Duodenal mucosa (tissue), 2 donors: ENCODE measurements at regions not wholly inside any gene's neighbourhood (a gene's known extent, or its start where the extent isn't known, plus 50 kb on each side); places are given as distances from the start of the nearest gene placed in this dataset.

Experiments
- H3K27ac ChIP-seq: one replicate; pipeline ENCODE4 v1.7.0; 2013; ENCODE audit warnings: low read depth, low read length
- H3K27me3 ChIP-seq, 2 donors: one replicate each; pipeline ENCODE4 v1.7.0; 2013; ENCODE audit warnings: low read length in 2 of 2, control low read depth in 1 of 2; ENCODE audit not compliant: insufficient read depth in 2 of 2, control insufficient read depth in 1 of 2
- H3K36me3 ChIP-seq, 2 donors: one replicate each; pipeline ENCODE4 v1.7.0; 2013; ENCODE audit warnings: low read length in 2 of 2, control low read depth in 1 of 2; ENCODE audit not compliant: insufficient read depth in 2 of 2, control insufficient read depth in 1 of 2
- H3K4me1 ChIP-seq, 2 donors: one replicate each; pipeline ENCODE4 v1.7.0; 2013; ENCODE audit warnings: low read length in 2 of 2, control low read depth in 1 of 2; ENCODE audit not compliant: insufficient read depth in 2 of 2, control insufficient read depth in 1 of 2
- H3K4me3 ChIP-seq, 2 donors: one replicate each; pipeline ENCODE4 v1.7.0; 2013; ENCODE audit warnings: low read length in 2 of 2, low read depth in 1 of 2
- H3K9ac ChIP-seq, 2 donors: one replicate each; pipeline ENCODE4 v1.7.0; 2013; ENCODE audit warnings: low read length in 2 of 2, low read depth in 1 of 2
- H3K9me3 ChIP-seq, 2 donors: one replicate each; pipeline ENCODE4 v1.7.0; 2013; ENCODE audit warnings: low read length in 2 of 2, control low read depth in 1 of 2; ENCODE audit not compliant: control insufficient read depth in 1 of 2

DNA sequence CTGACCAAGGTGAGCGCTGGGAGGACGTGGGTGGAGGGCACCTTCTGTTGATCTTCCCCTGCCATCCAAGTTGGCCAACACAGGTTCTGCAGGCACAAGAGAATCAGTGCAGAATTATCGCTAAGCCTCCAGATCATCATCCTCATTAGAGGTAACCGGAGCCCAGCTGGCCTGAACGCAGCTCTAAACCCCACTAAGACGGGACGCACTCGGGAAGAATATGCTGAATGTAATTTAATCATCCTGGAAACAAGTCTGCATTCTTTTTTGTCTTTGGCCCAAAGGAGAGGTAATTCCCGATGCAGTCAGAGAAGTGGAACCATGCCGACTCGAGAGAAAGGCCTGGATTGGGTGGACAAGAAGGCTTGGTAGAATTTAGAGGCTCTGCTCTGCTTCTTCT, 111.0 kb upstream of the GSC start:
- Histone ChIP-seq H3K9ac (no peak overlapping the region), H3K4me1 (no peaks in the 10 kb centered on the region), H3K4me3 (no peak overlapping the region), H3K9me3 (no peaks in the 10 kb centered on the region), H3K27ac (no peak overlapping the region), H3K27me3 (peaks cover 0 to 3% of the 10 kb centered on the region in 2 donors), H3K36me3 (no peaks in the 10 kb centered on the region)

- no peak overlapping the region for H3K27ac ChIP-seq
- H3K9me3 ChIP-seq, result no peaks in the 10 kb centered on the region
- H3K27me3 ChIP-seq, result peaks cover 0 to 3% of the 10 kb centered on the region in 2 donors
- H3K4me3 ChIP-seq, result no peak overlapping the region
- no peak overlapping the region for H3K9ac ChIP-seq
- H3K4me1 ChIP-seq, result no peaks in the 10 kb centered on the region
- H3K36me3 ChIP-seq, result no peaks in the 10 kb centered on the region
Measured at GRCh38 chr14:94880106-94880505, 110.2 kb upstream of the GSC start.

GRCh38 chr14:94879537-94879936, 109.6 kb upstream of the GSC start:
- H3K36me3 ChIP-seq, result no peaks in the 10 kb centered on the region
- no peak overlapping the region for H3K9ac ChIP-seq
- no peaks in the 10 kb centered on the region for H3K9me3 ChIP-seq
- H3K27me3 ChIP-seq, result peaks cover 3 to 4% of the 10 kb centered on the region in 2 donors
- H3K4me3 ChIP-seq, result no peak overlapping the region
- H3K4me1 ChIP-seq, result no peaks in the 10 kb centered on the region
- H3K27ac ChIP-seq, result no peak overlapping the region

DNA sequence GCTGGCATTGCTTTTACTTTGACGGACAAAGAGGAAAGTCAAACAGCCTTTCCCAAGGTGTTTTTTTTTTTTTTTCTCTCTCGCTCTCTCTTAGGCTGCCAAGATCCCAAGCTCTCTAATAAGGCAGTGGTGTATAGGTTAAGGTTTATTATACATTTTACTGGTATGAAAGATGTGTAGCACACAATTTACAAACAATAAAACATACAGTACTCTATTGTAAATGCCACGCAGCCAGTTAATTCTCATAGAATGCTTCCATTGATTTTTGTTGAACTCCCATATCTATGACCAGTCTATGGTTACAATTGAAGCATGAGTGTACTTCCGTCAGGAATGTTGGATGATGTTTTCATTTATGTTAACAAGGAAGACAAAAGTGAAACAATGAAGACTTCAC, 106.4 kb upstream of the GSC start:
- no peak overlapping the region for H3K27ac ChIP-seq
- H3K9me3 ChIP-seq, result no peaks in the 10 kb centered on the region
- H3K9ac ChIP-seq, result no peak overlapping the region
- H3K36me3 ChIP-seq, result no peaks in the 10 kb centered on the region
- H3K27me3 ChIP-seq, result peaks cover 3 to 6% of the 10 kb centered on the region in 2 donors
- no peak overlapping the region for H3K4me3 ChIP-seq
- no peaks in the 10 kb centered on the region for H3K4me1 ChIP-seq

DNA sequence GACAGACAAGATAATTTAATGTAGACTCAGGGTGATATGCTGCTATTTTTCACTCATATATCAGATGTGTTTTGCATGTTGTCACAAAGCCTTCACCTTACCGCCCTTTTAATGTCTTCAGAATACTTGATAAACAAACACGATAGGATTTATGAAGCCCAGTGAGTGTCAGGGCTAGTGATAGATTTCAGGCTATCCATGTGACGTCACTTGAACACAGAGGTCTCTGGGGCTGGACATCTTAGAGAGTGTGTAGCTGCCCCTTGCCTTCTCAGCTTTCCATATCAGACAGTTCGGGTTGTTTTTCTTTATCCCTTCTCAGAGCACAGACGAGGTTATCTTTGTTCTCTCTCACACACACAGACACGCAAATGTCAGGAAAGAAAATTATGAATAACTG, 105.3 kb upstream of the GSC start:
- no peaks in the 10 kb centered on the region for H3K9me3 ChIP-seq

GRCh38 chr14:94868772-94869072, 98.8 kb upstream of the GSC start:
- Histone ChIP-seq H3K27me3 (peaks cover 13 to 19% of the 10 kb centered on the region in 2 donors), H3K9ac (no peak overlapping the region), H3K4me3 (no peak overlapping the region), H3K4me1 (no peaks in the 10 kb centered on the region), H3K27ac (no peak overlapping the region), H3K36me3 (no peaks in the 10 kb centered on the region), H3K9me3 (no peaks in the 10 kb centered on the region)

More for the DNA sequence above, 105.3 kb upstream of the GSC start:
- H3K4me1 ChIP-seq, result no peaks in the 10 kb centered on the region
- H3K36me3 ChIP-seq, result no peaks in the 10 kb centered on the region
- no peak overlapping the region for H3K27ac ChIP-seq
- no peak overlapping the region for H3K4me3 ChIP-seq
- peaks cover 3 to 6% of the 10 kb centered on the region in 2 donors for H3K27me3 ChIP-seq
- no peak overlapping the region for H3K9ac ChIP-seq

GRCh38 chr14:94867946-94868771, 98.2 kb upstream of the GSC start:
- Histone ChIP-seq H3K36me3 (no peaks in the 10 kb centered on the region), H3K4me1 (no peaks in the 10 kb centered on the region), H3K4me3 (no peak overlapping the region), H3K27ac (no peak overlapping the region), H3K9ac (no peak overlapping the region), H3K9me3 (no peaks in the 10 kb centered on the region), H3K27me3 (peaks cover 13 to 19% of the 10 kb centered on the region in 2 donors)

DNA sequence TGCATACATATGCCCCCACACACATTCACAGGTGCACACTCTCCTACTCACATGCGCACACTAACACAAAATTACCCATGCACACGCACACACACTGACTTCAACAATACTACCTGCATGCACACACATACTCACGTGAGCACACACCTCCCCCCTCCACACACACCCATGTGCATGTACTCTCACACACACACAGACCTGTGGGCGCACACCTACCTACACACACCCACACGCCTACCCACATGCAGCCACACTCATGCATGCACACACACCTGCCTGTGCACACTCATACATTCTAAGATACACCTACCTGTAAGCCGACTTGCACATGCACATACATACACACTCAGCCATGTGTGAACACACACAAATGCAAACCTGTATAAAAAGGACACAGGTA, 97.3 kb upstream of the GSC start:
- Histone ChIP-seq H3K27ac (no peak overlapping the region), H3K36me3 (no peaks in the 10 kb centered on the region), H3K9me3 (no peaks in the 10 kb centered on the region), H3K4me1 (no peaks in the 10 kb centered on the region), H3K4me3 (no peak overlapping the region), H3K27me3 (peaks cover 13 to 19% of the 10 kb centered on the region in 2 donors), H3K9ac (no peak overlapping the region)

DNA sequence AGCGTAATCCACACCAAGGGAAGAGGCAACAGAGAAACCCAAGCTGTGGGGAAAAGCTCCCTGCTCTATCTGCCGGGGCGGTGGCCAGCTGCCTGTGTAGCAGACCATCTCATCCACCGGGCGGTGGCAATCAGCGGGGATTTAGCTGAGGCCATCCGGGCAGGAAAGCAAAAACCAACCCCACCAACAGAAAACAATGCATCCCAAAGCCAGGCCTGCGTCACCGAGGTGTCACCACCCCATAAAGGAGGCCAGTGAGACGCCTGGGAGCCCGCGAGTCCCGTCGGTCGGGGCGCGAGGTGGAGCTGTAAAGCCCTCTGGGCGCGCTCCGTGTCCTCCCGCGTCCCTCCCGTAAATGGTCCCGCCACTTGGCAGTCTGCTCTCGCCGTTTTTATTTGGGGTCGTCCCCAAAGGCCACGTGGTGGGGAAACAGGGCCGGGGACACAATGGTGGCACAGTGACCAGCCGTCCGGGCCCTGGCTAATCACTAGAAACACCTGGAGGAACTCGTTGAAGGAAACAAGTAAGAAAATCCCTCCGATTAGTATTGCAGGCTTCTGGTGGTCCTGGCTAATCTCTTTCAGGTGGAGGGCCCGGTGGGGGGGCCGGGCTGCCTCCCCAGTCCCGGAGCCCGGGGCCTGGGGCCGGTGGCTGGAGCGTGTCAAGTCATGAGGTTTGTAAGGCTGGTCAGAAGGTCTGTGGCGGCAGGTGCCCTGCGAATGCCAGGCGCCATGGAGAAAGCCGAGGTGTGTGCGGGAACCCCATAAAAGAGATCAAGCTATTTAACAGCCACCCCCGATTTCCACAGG, 94.7 kb upstream of the GSC start:
- Histone ChIP-seq H3K9ac (no peak overlapping the region), H3K9me3 (no peaks in the 10 kb centered on the region), H3K27me3 (peaks cover 18 to 19% of the 10 kb centered on the region in 2 donors), H3K4me3 (no peak overlapping the region), H3K27ac (no peak overlapping the region), H3K36me3 (no peaks in the 10 kb centered on the region), H3K4me1 (no peaks in the 10 kb centered on the region)

DNA sequence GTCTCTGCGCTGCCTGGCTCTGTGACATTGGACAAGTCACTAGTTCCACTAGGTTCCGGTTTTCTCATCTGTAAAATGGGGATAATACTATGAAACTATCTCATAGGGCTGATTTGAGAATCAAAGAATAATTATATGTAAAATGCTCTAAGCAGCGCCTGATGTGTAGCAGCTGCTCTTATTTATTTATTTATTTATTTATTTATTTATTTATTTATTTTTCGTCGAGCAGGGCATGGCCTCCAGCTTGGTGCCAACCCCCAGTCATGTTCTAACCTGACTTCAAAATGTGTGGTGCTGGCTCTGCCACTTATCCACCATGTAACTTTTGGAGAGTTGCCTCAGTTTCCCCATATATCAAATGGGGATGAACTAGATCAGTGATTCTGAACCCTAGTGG, 93.5 kb upstream of the GSC start:
- Histone ChIP-seq H3K9me3 (no peaks in the 10 kb centered on the region), H3K27me3 (peaks cover 18 to 19% of the 10 kb centered on the region in 2 donors)

More for the DNA sequence above, 93.5 kb upstream of the GSC start:
- Histone ChIP-seq H3K36me3 (no peaks in the 10 kb centered on the region), H3K4me3 (no peak overlapping the region), H3K9ac (no peak overlapping the region), H3K27ac (no peak overlapping the region), H3K4me1 (no peaks in the 10 kb centered on the region)
